HG02759 (cell line): ENCODE measurements at regions not wholly inside any gene's neighbourhood (a gene's known extent, or its start where the extent isn't known, plus 50 kb on each side); places are given as distances from the start of the nearest gene placed in this dataset.

Experiments
- ATAC-seq: cut with Tn5 transposase; IDR thresholded peaks from one replicate; pipeline ENCODE4 v1.9.1; 2021; ENCODE audit warnings: mild to moderate bottlenecking, moderate library complexity; ENCODE audit not compliant: unreplicated experiment

- no peak for ATAC-seq
These were observed 481.9 kb upstream of the TNC start for GRCh38 chr9:115599898-115600297.

- no peak for ATAC-seq
These were observed 483.5 kb upstream of the TNC start for GRCh38 chr9:115601434-115601833.

- no peak for ATAC-seq
These were observed 487.0 kb upstream of the TNC start for GRCh38 chr9:115604831-115605483.

DNA sequence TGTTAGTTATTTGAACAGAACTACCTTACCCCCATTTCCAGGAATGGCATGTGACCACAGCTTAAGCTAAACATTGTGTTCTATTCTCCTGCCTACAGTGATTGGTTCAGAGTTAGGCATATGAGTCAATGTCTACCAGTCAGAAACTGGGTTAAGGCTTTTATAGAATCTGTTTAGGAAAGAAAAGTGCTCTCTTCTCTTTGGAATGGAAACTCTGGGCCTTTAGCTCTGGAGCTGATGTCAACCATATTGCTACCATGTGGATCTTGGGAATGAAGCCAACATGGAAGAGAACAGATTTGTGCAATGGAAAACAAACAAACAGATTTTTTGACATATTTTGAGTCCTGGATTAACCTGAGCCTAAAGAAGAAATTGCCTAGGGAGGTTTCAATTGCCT, 488.9 kb upstream of the TNC start:
- ATAC-seq = no peak

GRCh38 chr9:115614326-115614999, 496.5 kb upstream of the TNC start:
- no peak for ATAC-seq

DNA sequence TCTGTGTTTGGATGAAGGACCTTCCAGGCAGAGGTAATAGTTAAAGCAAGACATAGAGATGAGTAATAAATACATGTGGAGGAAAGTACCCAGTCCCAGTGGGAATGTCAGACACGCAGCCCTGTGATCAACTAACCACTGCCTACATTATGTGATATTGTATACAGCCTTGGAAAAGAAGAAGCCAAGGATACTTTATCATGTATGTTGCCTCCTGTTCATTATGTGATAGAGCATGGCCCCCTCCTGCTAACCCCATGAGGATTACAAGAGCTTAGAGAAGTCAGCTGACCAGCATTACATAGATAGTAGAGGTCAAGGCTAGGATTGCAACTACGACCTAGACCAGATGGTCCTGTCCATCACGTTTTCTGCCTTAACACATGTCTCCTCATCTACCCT, 497.0 kb upstream of the TNC start:
- ATAC-seq = no peak

- no peak for ATAC-seq
These were observed 498.1 kb upstream of the TNC start for GRCh38 chr9:115615821-115616665.

GRCh38 chr9:115616666-115617239, 498.8 kb upstream of the TNC start:
- no peak for ATAC-seq

GRCh38 chr9:115625251-115625650, 507.3 kb upstream of the TNC start:
- no peak for ATAC-seq

DNA sequence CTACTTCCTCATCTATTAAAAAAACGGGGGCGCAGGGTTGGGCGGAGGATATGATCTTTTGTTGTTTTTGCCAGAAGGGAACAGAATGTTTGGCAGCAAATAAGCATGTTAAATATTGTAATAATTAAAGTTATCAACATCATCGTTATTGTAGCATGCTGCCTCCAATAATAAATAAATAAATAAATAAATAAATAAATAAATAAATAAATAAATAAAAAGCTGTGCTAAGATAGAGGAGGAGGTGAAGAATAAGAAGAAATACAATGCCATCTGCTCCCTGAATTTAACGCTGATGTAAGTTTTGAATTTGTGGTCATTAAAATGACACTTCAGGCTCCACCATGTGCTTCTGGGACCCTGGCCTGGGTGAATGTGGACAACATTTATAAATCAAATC, 508.0 kb upstream of the TNC start:
- ATAC-seq = no peak

DNA sequence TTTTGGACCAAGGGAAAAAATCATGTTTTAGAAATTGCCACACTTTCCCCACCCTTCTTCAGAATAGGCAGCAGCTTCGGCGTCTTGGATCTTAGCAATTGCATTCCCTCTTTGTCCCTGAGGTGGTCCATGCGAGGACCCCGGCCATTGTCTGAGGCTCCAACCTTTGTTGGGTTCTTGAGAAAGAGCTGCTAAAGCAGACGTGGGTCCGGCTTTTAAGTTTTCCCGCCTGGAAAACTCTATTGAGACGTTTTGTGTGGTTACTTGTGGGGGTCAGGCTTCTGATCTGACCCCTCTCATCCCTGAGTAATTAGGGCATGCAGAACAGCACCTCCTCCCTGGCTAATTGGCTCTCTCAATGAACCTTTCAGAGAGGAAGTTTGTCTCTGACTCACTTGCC, 509.6 kb upstream of the TNC start:
- ATAC-seq = no peak

DNA sequence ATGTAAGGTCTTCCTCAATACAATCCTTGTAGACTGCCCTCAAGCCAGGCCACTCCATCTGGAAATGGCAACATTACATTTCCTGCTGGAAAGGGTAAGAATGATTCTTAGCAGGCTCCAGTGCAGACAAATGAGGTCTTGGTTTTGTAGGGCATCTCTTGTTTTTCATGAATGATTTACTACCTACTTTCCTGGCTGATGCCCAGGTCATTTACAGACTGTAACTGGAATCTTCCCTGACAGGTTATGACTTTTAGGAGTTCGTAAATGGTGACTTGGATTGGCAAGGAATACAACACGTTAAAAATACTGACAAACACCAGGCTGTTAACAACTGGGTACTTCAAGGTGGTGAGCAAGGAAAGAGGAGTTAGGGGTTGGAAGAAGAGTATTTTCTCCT, 510.5 kb upstream of the TNC start:
- ATAC-seq = no peak

DNA sequence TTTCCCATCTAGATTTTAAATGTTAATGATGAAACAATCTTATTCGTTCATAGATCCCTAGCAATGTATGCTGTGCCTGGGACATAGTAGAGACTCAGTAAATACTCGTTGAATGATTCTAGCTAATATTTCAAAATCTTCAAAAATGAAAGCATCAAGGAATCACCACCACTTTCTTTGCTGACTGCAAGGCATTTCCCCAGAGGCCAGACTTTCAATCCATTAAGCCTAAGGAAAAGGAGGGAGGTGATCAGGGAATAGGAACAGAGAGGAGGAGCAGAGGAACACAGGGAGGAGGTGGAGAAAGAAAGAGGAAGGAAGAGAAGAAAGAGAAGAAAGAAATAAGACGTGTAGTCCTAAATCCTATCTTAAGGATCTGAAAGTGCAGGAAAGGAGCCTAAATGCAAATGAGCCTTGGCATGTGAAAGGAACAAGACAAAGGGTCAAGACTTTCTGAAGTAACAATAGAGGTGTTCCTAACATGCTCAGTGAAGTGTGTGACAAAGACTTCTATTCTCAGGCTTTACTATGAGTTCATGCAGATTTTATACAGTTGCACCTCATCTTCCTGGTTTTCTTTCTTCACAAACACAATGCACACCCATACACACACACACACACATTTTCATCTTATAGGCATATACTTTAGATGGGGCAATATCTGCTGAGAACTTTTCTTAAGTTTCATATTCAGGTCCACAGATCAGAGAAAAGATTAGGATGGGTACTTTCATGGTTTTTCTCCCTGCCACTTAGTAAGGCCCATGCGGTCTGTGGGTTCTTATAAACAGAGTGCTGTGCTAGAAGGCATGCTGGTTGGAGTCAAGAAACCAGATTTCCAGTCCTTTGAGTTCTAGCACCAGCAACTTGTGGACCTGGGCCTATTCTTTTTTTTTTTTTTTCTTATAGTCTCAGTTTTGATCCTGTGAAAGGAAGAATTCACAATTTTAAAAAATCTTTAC, 512.2 kb upstream of the TNC start:
- no peak for ATAC-seq

DNA sequence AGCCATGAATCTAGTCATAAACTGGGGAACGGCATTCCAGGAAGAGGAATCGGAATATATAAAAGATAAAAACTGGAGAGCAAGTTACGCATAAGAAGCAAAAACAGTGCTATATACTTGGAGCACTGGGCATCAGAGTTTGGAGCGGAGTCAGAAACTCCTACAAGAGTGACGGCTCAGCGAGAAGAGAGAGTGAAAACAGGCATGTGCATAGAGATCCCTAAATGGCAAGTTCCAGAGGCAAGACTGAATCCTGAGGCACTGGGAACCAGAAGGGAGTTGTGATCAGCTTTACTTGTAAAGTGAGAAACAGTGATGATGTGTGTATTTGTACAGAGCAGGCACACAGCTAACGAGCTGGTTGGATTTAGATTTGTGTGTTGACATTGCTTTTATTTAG, 514.4 kb upstream of the TNC start:
- ATAC-seq = no peak

DNA sequence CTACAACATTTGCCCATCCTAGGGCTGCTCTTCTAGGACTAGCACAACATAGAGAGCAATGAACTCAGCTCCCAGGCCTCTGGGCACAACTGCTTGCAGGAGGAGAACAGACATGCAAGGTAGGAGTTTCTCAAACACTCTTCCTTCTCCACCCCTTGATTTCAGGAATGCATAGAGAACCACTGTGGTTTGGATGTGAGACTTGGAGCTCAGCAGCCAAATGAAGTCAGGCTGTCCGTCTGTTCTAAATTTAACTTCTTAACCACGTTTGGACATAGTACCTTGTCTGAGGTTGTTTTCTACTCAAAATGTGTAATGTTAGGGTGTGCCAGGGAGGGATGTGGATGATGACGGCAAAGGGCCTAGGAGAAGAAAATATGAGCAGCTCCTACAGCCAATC, 515.1 kb upstream of the TNC start:
- no peak for ATAC-seq

DNA sequence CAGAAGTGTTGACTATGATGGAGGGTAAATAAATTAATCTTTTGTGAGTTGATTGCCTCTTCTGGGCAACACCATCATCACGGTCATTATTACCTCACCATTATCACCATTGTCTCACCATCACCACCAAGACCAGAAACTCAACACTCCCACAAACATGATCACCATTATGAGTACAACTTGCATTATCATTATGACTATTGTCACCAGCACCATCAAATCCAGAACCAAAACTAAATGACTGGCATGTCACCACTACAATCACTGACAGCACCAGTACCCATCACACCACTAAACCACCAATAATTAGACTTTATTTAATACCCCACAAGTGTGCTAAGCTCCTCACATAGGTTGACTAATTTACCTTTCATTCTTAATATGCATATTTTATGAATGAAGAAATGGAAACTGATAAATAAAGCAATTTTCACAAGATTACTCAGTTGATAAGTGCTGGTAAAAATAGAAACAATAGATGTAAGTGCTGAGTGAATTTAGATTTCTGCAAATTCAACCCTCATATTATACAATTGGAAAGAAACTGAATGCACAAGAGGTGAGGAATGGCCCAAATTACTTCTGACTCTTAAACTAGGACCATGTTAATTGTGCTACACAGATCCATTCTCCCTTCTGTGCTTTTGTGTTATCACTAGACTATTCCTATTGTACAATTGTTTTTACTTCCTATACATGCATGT, 517.8 kb upstream of the PAPPA start:
- no peak for ATAC-seq

DNA sequence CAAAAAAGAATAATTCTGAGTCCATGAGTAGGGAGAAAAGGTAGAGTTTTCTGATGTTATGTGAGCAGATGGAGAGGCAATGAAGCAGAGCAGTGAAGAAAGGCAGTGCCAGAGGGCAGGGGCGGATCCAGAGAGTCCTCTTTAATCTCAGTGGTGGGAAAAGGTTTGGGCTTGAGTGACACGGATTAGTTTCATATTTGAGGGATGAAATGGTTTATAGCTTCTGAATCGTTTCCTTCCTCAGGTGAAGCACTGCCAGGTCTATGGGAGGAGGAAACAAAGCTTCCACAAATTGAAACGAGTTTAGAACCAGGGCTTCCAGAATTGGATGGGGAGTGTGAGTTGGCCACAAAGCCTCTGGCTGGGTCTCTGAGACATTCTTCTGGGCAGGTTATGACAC, 517.0 kb upstream of the PAPPA start:
- ATAC-seq = no peak

- no peak for ATAC-seq
These were observed 515.9 kb upstream of the PAPPA start for GRCh38 chr9:115637661-115638060.

DNA sequence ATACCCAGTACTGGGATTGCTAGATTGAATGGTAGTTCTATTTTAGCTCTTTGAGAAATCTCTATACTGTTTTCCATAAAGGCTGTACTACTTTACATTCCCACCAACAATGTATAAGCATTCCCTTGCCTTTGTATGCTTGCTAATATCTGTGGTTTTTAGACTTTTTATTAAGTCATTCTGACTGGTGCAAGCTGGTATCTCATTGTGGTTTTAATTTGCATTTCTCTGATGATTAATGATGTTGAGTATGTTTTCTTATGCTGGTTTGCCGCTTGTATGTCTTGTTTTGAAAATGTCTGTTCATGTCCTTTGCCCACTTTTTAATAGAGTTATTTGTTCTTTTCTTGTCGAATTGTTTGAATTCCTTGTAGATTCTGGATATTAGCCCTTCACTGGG, 512.7 kb upstream of the PAPPA start:
- ATAC-seq = no peak

- no peak for ATAC-seq
These were observed 511.3 kb upstream of the PAPPA start for GRCh38 chr9:115642285-115642684.
